CD14-positive monocyte (primary cell): ENCODE measurements at regions not wholly inside any gene's neighbourhood (a gene's known extent, or its start where the extent isn't known, plus 50 kb on each side); places are given as distances from the start of the nearest gene placed in this dataset.

Source experiments
- DNase-seq, 3 donors: peaks; one replicate each; pipeline ENCODE4 v3.0.0-alpha.2; 2011 to 2022
- H2AFZ ChIP-seq: 2 replicates; pipeline ENCODE4 v1.6.0; 2012; ENCODE audit warnings: mild to moderate bottlenecking, low read depth, low read length, inconsistent platforms; ENCODE audit not compliant: insufficient read depth, poor library complexity, severe bottlenecking
- H3K27ac ChIP-seq, 2 donors: 1 replicate in 1 of 2; 2 replicates in 1 of 2; pipeline ENCODE4 v1.5.1; 2012 to 2013; ENCODE audit warnings: low read length in 2 of 2, control low read depth in 1 of 2, inconsistent platforms in 1 of 2, low read depth in 1 of 2, mild to moderate bottlenecking in 1 of 2
- H3K27me3 ChIP-seq, 2 donors: one replicate each; pipeline versions ENCODE4 v1.6.0 to v1.6.1; 2011 to 2013; ENCODE audit warnings: low read length in 2 of 2; ENCODE audit not compliant: control insufficient read depth in 2 of 2, insufficient read depth in 2 of 2
- H3K36me3 ChIP-seq, 2 donors: replicated peaks in 1 of 2; 1 replicate in 1 of 2; 2 replicates in 1 of 2; pipeline versions ENCODE4 v1.5.1 to v1.6.1; 2012 to 2013; ENCODE audit warnings: low read length in 2 of 2, control low read depth in 1 of 2, inconsistent platforms in 1 of 2, mild to moderate bottlenecking in 1 of 2; ENCODE audit not compliant: insufficient read depth in 2 of 2, control insufficient read depth in 1 of 2
- H3K4me1 ChIP-seq, 2 donors: 1 replicate in 1 of 2; 2 replicates in 1 of 2; pipeline versions ENCODE4 v1.5.1 to v1.6.1; 2012 to 2013; ENCODE audit warnings: low read length in 2 of 2, control low read depth in 1 of 2, inconsistent platforms in 1 of 2, mild to moderate bottlenecking in 1 of 2, moderate library complexity in 1 of 2; ENCODE audit not compliant: insufficient read depth in 2 of 2, control insufficient read depth in 1 of 2
- H3K4me2 ChIP-seq: replicated peaks from 2 replicates; pipeline ENCODE3; 2012; ENCODE audit warnings: low read length, moderate library complexity, mild to moderate bottlenecking; ENCODE audit not compliant: poor library complexity, severe bottlenecking; ENCODE audit errors: extremely low read depth
- H3K4me3 ChIP-seq, 3 experiments: fragments of 200-600 bp in 1 of 3; sonication (generic) in 1 of 3; replicated peaks in 1 of 3; 1 replicate in 2 of 3; 2 replicates in 1 of 3; pipeline ENCODE4 v1.5.1; 2011 to 2013; ENCODE audit warnings: low read length in 3 of 3, mild to moderate bottlenecking in 3 of 3, control low read depth in 2 of 3, low read depth in 2 of 3, inconsistent platforms in 1 of 3, moderate library complexity in 1 of 3
- H3K79me2 ChIP-seq: 2 replicates; pipeline ENCODE4 v1.6.0; 2012; ENCODE audit warnings: mild to moderate bottlenecking, control low read depth, inconsistent platforms, low read length, moderate library complexity; ENCODE audit not compliant: insufficient read depth
- H3K9ac ChIP-seq: 2 replicates; pipeline ENCODE4 v1.6.0; 2017; ENCODE audit warnings: low read length, mild to moderate bottlenecking; ENCODE audit not compliant: insufficient read depth, poor library complexity, severe bottlenecking
- H3K9me3 ChIP-seq, 2 donors: replicated peaks in 1 of 2; 1 replicate in 1 of 2; 2 replicates in 1 of 2; pipeline versions ENCODE4 v1.5.1 to v1.6.1; 2012 to 2013; ENCODE audit warnings: low read length in 2 of 2, control low read depth in 1 of 2; ENCODE audit not compliant: control insufficient read depth in 1 of 2, insufficient read depth in 1 of 2
- H4K20me1 ChIP-seq: 2 replicates; pipeline ENCODE4 v1.6.0; 2012; ENCODE audit warnings: mild to moderate bottlenecking, low read length, control low read depth, moderate library complexity; ENCODE audit not compliant: insufficient read depth
- H3K27ac Mint-ChIP-seq, 7 donors: one replicate each; pipeline ENCODE4 v1.8.0; 2020; ENCODE audit warnings: mild to moderate bottlenecking in 7 of 7, mixed read lengths in 7 of 7, moderate library complexity in 6 of 7, inconsistent platforms in 2 of 7
- H3K27me3 Mint-ChIP-seq, 3 donors: one replicate each; pipeline ENCODE4 v1.8.0; 2021 to 2022; ENCODE audit warnings: low read depth in 3 of 3, mild to moderate bottlenecking in 3 of 3, mixed read lengths in 3 of 3, moderate library complexity in 3 of 3, inconsistent platforms in 1 of 3
- H3K36me3 Mint-ChIP-seq, 2 donors: one replicate each; pipeline ENCODE4 v1.8.0; 2020; ENCODE audit warnings: mixed read lengths in 2 of 2, inconsistent platforms in 1 of 2, mild to moderate bottlenecking in 1 of 2
- H3K4me1 Mint-ChIP-seq: one replicate; pipeline ENCODE4 v1.8.0; 2020; ENCODE audit warnings: mild to moderate bottlenecking, mixed read lengths
- H3K4me3 Mint-ChIP-seq, 2 donors: one replicate each; pipeline ENCODE4 v1.8.0; 2020; ENCODE audit warnings: mild to moderate bottlenecking in 2 of 2, mixed read lengths in 2 of 2, moderate library complexity in 1 of 2
- H3K9me3 Mint-ChIP-seq, 7 donors: one replicate each; pipeline ENCODE4 v1.8.0; 2020 to 2022; ENCODE audit warnings: mixed read lengths in 7 of 7, mild to moderate bottlenecking in 6 of 7, moderate library complexity in 6 of 7, inconsistent platforms in 2 of 7
- WGBS: methylation state at CpG from one replicate; pipeline ENCODE4 v1.1.5; 2013; ENCODE audit warnings: missing lambda C conversion rate; ENCODE audit not compliant: insufficient coverage; 5-methylcytosine and 5-hydroxymethylcytosine counted together
- intact Hi-C, 2 donors: fragments of 100-400 bp; cut with micrococcal nuclease; formaldehyde crosslinking; loops; one replicate each; pipeline versions ENCODE4 v1.15.0 to v1.15.1; 2023
- TF ChIP-seq, protein P1 (sequence below): fragments of 200-600 bp; IDR thresholded peaks from one replicate; pipeline ENCODE4 v1.8.0; 2022; ENCODE audit warnings: antibody characterized with exemption, mild to moderate bottlenecking

DNA sequence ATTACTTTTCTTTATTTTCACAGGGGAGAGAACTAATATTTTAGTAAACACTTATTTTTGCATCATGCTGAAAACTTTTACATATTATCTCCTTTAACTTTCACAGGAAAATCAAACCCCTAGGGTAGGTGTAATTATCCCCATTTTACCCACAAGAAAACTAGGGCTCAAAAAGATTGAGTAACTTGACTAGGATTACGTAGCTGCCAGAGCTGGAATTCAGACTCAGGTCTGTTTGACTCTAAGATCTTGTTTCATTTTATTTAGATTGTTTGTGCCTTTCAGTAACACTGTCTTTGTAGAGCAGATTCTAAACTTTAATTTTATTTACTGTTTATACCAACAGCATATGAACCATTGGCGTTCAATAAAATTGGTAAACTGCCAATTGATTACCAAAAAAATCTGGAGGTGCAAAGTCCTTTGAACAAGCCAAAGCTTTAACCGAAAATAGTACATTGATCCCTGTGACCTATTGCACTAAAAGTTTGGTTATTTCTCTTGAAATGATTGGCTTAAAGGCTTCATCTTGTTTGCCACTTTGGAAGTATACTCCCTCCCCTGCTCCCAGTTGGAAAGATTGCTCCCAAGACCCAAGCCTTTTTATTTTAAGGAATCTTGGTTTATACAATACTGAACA, 71.0 kb upstream of the WDR26 start:
- Mint-ChIP-seq H3K36me3 (no peaks in the 10 kb centered on the region), H3K4me3 (no peak overlapping the region), H3K27ac (no peak overlapping the region), H3K27me3 (peaks cover 0 to 2% (median 0%) of the 10 kb centered on the region in 3 donors), H3K4me1 (peaks cover 50% of the 10 kb centered on the region), H3K9me3 (no peaks in the 10 kb centered on the region)
- no peaks in the 10 kb centered on the region for H3K36me3 ChIP-seq
- H3K9me3 ChIP-seq = no peaks in the 10 kb centered on the region
- H4K20me1 ChIP-seq = no peaks in the 10 kb centered on the region
- WGBS = 78% methylated on average over 2 of the region's 3 CpGs
- no peak overlapping the region for H2AFZ ChIP-seq
- TF ChIP-seq, protein P1, sequence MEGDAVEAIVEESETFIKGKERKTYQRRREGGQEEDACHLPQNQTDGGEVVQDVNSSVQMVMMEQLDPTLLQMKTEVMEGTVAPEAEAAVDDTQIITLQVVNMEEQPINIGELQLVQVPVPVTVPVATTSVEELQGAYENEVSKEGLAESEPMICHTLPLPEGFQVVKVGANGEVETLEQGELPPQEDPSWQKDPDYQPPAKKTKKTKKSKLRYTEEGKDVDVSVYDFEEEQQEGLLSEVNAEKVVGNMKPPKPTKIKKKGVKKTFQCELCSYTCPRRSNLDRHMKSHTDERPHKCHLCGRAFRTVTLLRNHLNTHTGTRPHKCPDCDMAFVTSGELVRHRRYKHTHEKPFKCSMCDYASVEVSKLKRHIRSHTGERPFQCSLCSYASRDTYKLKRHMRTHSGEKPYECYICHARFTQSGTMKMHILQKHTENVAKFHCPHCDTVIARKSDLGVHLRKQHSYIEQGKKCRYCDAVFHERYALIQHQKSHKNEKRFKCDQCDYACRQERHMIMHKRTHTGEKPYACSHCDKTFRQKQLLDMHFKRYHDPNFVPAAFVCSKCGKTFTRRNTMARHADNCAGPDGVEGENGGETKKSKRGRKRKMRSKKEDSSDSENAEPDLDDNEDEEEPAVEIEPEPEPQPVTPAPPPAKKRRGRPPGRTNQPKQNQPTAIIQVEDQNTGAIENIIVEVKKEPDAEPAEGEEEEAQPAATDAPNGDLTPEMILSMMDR = no peak
- H3K4me3 ChIP-seq = no peak overlapping the region
- DNase-seq = no peak
- H3K79me2 ChIP-seq = no peaks in the 10 kb centered on the region
- H3K27me3 ChIP-seq = no peaks in the 10 kb centered on the region
- H3K9ac ChIP-seq = no peak overlapping the region
- intact Hi-C loops = no loop called here
- H3K27ac ChIP-seq = no peak overlapping the region
- H3K4me1 ChIP-seq = peaks cover 32 to 44% of the 10 kb centered on the region in 2 donors
- no peak overlapping the region for H3K4me2 ChIP-seq

DNA sequence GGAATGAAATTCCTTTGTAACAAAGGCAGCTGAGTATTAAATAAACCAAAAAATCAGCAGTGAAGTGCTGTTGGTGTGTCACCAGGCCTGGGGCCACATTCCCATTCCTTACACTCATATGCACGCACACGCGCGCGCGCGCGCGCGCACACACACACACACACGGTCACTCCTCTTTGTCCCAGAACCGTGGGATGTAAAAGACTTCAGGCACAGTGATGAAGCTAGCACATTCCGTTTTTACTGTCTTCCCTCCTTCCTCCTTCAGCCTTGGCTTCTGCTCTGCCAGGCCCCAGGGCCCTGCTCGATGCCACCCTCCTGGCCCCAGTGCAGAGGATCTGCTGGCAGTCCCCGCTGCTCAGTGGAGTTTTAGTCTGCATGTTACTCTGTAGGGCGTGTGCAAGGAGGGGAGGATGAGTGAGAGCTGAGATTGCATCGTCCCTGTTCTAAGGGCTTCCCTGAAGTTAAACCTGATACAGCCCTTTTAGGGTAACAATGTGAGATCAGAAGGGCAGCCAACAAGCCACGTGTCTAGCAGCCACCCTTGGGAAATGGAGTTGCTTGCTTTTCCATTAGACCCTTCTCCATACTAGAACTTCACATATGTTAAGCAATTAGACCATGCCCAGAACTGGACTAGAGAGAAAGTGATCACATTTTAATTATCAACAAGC, 71.7 kb upstream of the WDR26 start:
- H3K4me3 ChIP-seq = no peak overlapping the region
- TF ChIP-seq, protein P1 = no peak
- H3K27ac ChIP-seq = no peak overlapping the region
- H3K4me2 ChIP-seq = no peak overlapping the region
- H2AFZ ChIP-seq = no peak overlapping the region
- no peaks in the 10 kb centered on the region for H3K9me3 Mint-ChIP-seq
- no peak overlapping the region for H3K4me3 Mint-ChIP-seq
- no peak overlapping the region for H3K9ac ChIP-seq
- H3K9me3 ChIP-seq = no peaks in the 10 kb centered on the region
- no peak overlapping the region for H3K27ac Mint-ChIP-seq
- H4K20me1 ChIP-seq = no peaks in the 10 kb centered on the region
- H3K27me3 ChIP-seq = no peaks in the 10 kb centered on the region
- peaks cover 45% of the 10 kb centered on the region for H3K4me1 Mint-ChIP-seq
- 84% methylated on average over 13 of the region's 18 CpGs for WGBS
- peaks cover 0 to 2% (median 0%) of the 10 kb centered on the region in 3 donors for H3K27me3 Mint-ChIP-seq
- H3K36me3 ChIP-seq = no peaks in the 10 kb centered on the region
- H3K36me3 Mint-ChIP-seq = no peaks in the 10 kb centered on the region
- no peaks in the 10 kb centered on the region for H3K79me2 ChIP-seq
- intact Hi-C loops = no loop called here
- no peak for DNase-seq
- H3K4me1 ChIP-seq = peaks cover 32 to 38% of the 10 kb centered on the region in 2 donors
